HG03439 (cell line): ENCODE measurements at regions not wholly inside any gene's neighbourhood (a gene's known extent, or its start where the extent isn't known, plus 50 kb on each side); places are given as distances from the start of the nearest gene placed in this dataset.

Experiments
- ATAC-seq: cut with Tn5 transposase; IDR thresholded peaks from one replicate; pipeline ENCODE4 v1.9.1; 2021; ENCODE audit warnings: mild to moderate bottlenecking, moderate library complexity; ENCODE audit not compliant: unreplicated experiment

GRCh38 chr21:27653481-27653880, 686.6 kb upstream of the ADAMTS5 start:
- ATAC-seq = no peak

- no peak for ATAC-seq
Observed at GRCh38 chr21:27649762-27650161, 682.9 kb upstream of the ADAMTS5 start.

- ATAC-seq = no peak
Observed at GRCh38 chr21:27649323-27649722, 682.4 kb upstream of the ADAMTS5 start.

GRCh38 chr21:27648560-27648959, 681.7 kb upstream of the ADAMTS5 start:
- no peak for ATAC-seq

DNA sequence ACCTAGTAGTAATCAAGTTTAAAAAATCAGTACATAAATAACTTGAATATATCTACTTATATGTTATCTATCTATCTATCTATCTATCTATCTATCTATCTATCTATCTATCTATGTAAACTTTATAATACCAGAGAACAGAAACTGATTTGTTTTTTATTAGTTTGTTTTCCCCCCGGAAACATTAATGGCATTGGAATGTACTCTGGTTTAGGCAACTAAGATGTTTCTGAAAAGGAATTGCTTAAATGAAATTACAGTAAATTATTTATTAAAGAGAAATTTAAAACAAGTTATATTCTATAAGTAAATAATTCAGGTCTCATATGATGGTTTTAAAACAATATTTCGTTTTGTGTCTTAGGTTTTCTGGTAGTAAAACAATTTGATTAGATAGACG, 681.0 kb upstream of the ADAMTS5 start:
- no peak for ATAC-seq

- ATAC-seq = no peak
Observed at GRCh38 chr21:27647401-27647800, 680.5 kb upstream of the ADAMTS5 start.

DNA sequence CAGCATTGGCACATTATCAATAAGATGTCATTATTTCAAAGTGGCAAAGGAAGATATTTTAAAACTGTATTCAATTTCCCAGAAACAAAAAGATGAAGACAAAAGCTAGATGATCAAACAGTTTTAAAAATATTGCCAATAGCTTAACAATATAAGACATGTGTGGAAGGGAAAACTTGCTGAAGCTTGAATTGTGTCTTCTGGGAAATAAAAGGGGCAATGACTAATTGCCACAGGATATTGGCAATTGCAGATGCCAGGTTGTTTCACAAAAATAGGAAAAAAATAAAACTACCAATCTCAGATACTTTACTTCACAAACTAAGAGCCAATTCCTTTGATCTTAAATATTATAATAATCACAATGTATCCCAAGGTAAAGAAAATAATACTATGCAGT, 679.8 kb upstream of the ADAMTS5 start:
- no peak for ATAC-seq

- no peak for ATAC-seq
Observed at GRCh38 chr21:27646056-27646455, 679.2 kb upstream of the ADAMTS5 start.

- no peak for ATAC-seq
Observed at GRCh38 chr21:27645285-27645684, 678.4 kb upstream of the ADAMTS5 start.

GRCh38 chr21:27643326-27643725, 676.4 kb upstream of the ADAMTS5 start:
- no peak for ATAC-seq

DNA sequence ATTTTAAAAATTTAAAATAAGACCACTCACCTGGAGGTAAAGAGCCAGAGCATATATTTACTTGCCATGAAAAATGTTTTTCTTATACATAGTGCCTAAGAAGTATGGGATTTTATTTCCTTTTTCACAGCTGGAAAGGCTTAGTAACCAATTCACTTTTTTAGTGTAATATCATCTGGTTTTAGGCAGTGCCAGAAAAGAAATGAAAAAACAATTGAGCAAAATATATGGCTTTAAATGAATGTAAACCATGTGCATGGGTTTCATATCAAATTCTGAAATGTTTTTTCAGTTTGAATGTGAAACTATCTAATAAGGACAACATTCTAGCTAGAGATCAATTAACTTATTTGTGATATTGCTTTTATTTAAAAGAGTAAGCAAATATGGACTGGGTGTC, 672.4 kb upstream of the ADAMTS5 start:
- no peak for ATAC-seq

- ATAC-seq = no peak
Observed at GRCh38 chr21:27636656-27637055, 669.8 kb upstream of the ADAMTS5 start.

DNA sequence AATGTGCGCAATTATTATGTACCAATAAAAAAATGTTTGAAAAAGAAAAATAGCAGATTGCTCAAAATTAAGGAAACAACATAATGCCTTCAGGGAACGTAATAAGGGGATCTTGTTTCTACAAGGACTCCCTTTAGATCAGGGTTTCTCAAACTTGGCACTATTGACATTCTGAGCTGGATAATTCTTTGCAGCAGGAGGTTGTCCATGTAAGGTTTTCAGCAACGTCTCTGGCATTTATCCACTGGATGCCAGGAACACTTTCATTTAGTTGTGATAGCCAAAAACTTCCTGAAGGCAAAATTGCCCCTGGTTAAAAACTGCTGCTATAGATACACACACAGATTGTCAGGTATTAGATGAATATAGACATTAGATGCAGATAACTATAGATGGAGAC, 666.7 kb upstream of the ADAMTS5 start:
- ATAC-seq = no peak

DNA sequence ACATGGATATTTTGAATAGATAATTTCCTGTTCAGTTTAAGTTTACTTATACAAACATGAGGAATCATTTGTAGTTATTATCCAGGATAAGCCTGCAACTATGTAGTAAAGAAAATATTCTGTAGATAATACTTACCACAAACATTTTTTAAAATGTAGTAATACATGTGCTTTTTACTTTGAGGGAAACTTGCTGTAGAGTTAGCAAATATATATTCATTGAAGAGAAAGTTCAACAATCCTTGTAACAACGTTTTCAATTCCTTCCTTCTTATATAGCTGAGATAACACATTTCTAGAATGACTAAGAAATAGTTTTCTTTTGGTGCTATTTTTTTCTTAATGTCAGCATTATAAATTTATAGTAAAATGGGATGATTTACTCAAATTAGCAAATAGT, 664.6 kb upstream of the ADAMTS5 start:
- ATAC-seq = no peak

GRCh38 chr21:27622631-27623030, 655.7 kb upstream of the ADAMTS5 start:
- ATAC-seq = no peak

- ATAC-seq = no peak
Observed at GRCh38 chr21:27614231-27614630, 647.3 kb upstream of the ADAMTS5 start.

- ATAC-seq = no peak
Observed at GRCh38 chr21:27606422-27606821, 639.5 kb upstream of the ADAMTS5 start.

DNA sequence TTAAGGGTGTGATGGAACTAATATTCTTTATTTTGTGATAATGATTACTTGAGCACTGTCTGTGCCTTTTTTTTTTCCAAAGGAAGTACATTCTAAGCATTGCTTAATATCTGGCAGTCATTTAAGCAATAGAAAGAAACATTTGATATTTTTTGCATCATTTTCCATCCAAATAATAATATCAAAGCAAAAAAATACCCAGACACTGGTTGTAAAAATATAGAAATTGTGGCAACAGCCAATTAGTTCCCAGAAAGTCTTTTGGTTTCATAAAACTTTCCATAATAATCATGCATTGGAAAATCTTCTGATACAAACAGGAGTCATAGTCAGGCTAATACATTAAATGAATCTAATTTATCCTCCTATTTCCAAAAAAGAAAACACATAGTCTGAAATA, 629.3 kb upstream of the ADAMTS5 start:
- no peak for ATAC-seq

DNA sequence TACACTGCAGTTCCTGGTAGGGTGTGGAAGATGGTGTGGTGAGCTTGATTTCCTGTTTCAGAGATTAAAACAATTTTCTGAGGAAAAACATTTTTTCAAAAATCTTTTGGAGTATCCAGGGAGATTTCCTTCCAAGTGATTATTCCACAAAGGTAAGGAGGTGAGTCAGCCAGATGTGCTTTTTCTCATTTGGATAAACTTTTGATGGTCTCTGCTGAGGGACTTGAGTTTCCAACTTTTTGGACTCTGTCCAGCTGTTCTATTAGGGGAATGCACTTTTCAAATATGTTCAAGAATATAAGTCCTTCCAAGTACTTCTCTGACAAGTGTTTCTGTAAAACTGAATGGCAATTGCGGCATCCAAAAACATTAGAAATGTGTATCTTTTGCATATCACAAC, 628.8 kb upstream of the ADAMTS5 start:
- no peak for ATAC-seq

DNA sequence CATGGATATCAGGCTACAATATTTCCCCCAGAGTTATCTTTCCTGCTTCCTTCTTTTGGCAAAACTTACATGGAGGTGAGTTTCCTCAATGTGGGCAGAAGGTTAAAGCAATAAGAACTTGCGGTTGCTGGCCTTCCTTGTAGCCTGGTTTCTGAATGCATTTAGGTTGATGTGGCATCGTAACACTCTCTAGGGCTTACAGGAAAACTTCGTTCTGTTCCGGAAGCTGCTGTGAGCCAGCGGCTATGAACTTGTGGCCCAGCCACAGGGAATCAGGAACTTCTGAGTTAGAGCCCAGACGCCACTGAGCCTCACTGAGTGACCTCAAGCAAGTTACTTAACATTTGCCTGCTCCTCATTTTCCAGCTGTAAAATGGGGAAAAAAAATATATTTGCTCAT, 623.4 kb upstream of the ADAMTS5 start:
- no peak for ATAC-seq

DNA sequence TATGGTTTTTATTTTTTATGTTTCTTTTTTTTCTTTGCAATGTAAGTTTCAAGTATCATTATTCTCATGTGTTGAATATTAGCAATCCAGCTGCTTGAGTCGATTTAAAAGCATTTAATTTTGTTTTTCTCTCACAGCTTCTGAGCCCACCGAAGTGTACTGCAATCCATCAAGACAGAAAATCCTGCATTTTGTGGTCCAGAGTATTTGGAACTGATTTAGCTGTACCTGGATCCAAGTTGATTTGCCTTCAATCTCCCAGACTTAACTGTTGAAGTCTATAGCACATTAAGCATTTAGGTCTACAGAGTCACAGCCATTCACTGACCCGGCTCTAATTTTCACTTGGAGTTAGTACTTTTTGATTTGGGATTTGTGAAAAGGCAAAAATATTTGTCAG, 622.9 kb upstream of the ADAMTS5 start:
- no peak for ATAC-seq

- ATAC-seq = no peak
Observed at GRCh38 chr21:27586986-27587385, 620.1 kb upstream of the ADAMTS5 start.

- ATAC-seq = no peak
Observed at GRCh38 chr21:27586326-27586725, 619.4 kb upstream of the ADAMTS5 start.

- ATAC-seq = no peak
Observed at GRCh38 chr21:27584256-27584655, 617.4 kb upstream of the ADAMTS5 start.
